A673 (cell line): ENCODE measurements at regions not wholly inside any gene's neighbourhood (a gene's known extent, or its start where the extent isn't known, plus 50 kb on each side); places are given as distances from the start of the nearest gene placed in this dataset.

Experiments used
- BruUV-seq: library from RNA; stranded (reverse); fragments of 400-500 nt; replicated peaks from 2 replicates; lab custom pipeline; 2021; lab: Mats Ljungman, UMichigan
- CTCF ChIA-PET: fragments of 300-600 bp; sonication (Branson Sonifier 250); formaldehyde crosslinking; loops from one replicate; lab custom pipeline; 2022; ENCODE audit warnings: antibody characterized with exemption; lab: Charles Lee
- POLR2A ChIA-PET: fragments of 300-600 bp; sonication (Branson Sonifier 250); formaldehyde crosslinking; loops from one replicate; lab custom pipeline; 2022; ENCODE audit warnings: antibody characterized with exemption; ENCODE audit not compliant: low non-redundant PET; lab: Charles Lee
- DNase-seq: peaks from one replicate; pipeline ENCODE4 v3.0.0-alpha.2; 2015; ENCODE audit warnings: low spot score
- H3K27ac ChIP-seq: fragments of 200-600 bp; sonication (generic); 2 replicates; pipeline ENCODE4 v1.5.1; 2016; ENCODE audit warnings: mixed run types, low read depth, mild to moderate bottlenecking, mixed read lengths, antibody characterized with exemption, low read length; ENCODE audit not compliant: poor library complexity, severe bottlenecking
- H3K27me3 ChIP-seq: fragments of 200-600 bp; sonication (generic); replicated peaks from 2 replicates; pipeline ENCODE4 v1.6.1; 2017; ENCODE audit warnings: mixed run types, low read depth, mild to moderate bottlenecking, mixed read lengths, antibody characterized with exemption, low read length; ENCODE audit not compliant: insufficient read depth, poor library complexity
- H3K36me3 ChIP-seq: fragments of 200-600 bp; sonication (generic); 2 replicates; pipeline ENCODE4 v1.6.1; 2016; ENCODE audit warnings: mixed run types, mild to moderate bottlenecking, mixed read lengths, antibody characterized with exemption, low read length; ENCODE audit not compliant: insufficient read depth, poor library complexity, severe bottlenecking
- H3K4me1 ChIP-seq: fragments of 200-600 bp; sonication (generic); 2 replicates; pipeline ENCODE4 v1.6.1; 2017; ENCODE audit warnings: mixed run types, mild to moderate bottlenecking, mixed read lengths, antibody characterized with exemption, low read length; ENCODE audit not compliant: insufficient read depth, poor library complexity, severe bottlenecking
- H3K4me3 ChIP-seq: fragments of 200-600 bp; sonication (generic); 2 replicates; pipeline ENCODE4 v1.5.1; 2016; ENCODE audit warnings: low read depth, mixed run types, mild to moderate bottlenecking, mixed read lengths, low read length; ENCODE audit not compliant: poor library complexity, severe bottlenecking
- H3K9me3 ChIP-seq: fragments of 200-600 bp; sonication (generic); 2 replicates; pipeline ENCODE4 v1.6.1; 2016; ENCODE audit warnings: mixed run types, low read depth, mild to moderate bottlenecking, mixed read lengths, antibody characterized with exemption, low read length; ENCODE audit not compliant: poor library complexity, severe bottlenecking
- EZH2 ChIP-seq: fragments of 200-600 bp; sonication (generic); IDR thresholded peaks from 2 replicates; pipeline ENCODE4 v1.6.1; 2017; ENCODE audit warnings: borderline replicate concordance, low read depth, mild to moderate bottlenecking, mixed read lengths, antibody characterized with exemption, low read length; ENCODE audit not compliant: poor library complexity, severe bottlenecking
- intact Hi-C: fragments of 100-400 bp; cut with micrococcal nuclease; formaldehyde crosslinking; loops from one replicate; pipeline ENCODE4 v1.10.0; 2022; ENCODE audit not compliant: unreplicated experiment
- TF ChIP-seq, protein P1 (sequence below): fragments of 300-800, 200-600 bp; sonication (generic); conservative IDR thresholded peaks from 2 replicates; pipeline ENCODE4 v1.5.1; 2017; ENCODE audit warnings: low read depth, mild to moderate bottlenecking, antibody characterized with exemption, low read length, moderate library complexity, mixed read lengths

DNA sequence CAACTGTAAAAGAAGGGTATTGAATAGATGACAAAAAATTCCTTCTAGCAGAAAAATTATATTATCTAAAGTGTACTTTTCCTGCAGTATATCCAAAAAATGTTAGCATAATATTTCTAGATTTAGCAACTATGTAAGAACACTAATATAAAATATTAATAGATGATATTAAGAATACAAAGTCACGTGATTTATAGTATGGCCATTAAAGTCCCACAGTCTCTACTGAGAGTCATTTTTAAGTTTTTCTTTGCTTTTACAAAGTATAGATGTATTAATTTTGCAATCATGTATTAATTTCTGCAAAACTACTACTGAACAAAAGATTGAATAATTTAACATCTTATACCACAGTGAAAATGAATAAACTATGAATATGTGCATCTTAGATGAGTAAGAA lies 94.9 kb downstream of the ZWINT start:
- Histone ChIP-seq H3K27ac (no peak overlapping the region), H3K4me1 (no peaks in the 10 kb centered on the region), H3K9me3 (peaks cover 8% of the 10 kb centered on the region), H3K27me3 (no peaks in the 10 kb centered on the region), H3K4me3 (no peak overlapping the region), H3K36me3 (no peaks in the 10 kb centered on the region)
- intact Hi-C loops = no loop called here
- ChIA-PET POLR2A (no interaction called here), CTCF (no interaction called here)
- BruUV-seq = no TSS peak
- TF ChIP-seq EZH2 = no peak
- TF ChIP-seq, protein P1, sequence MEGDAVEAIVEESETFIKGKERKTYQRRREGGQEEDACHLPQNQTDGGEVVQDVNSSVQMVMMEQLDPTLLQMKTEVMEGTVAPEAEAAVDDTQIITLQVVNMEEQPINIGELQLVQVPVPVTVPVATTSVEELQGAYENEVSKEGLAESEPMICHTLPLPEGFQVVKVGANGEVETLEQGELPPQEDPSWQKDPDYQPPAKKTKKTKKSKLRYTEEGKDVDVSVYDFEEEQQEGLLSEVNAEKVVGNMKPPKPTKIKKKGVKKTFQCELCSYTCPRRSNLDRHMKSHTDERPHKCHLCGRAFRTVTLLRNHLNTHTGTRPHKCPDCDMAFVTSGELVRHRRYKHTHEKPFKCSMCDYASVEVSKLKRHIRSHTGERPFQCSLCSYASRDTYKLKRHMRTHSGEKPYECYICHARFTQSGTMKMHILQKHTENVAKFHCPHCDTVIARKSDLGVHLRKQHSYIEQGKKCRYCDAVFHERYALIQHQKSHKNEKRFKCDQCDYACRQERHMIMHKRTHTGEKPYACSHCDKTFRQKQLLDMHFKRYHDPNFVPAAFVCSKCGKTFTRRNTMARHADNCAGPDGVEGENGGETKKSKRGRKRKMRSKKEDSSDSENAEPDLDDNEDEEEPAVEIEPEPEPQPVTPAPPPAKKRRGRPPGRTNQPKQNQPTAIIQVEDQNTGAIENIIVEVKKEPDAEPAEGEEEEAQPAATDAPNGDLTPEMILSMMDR = no peak
- no peak for DNase-seq

DNA sequence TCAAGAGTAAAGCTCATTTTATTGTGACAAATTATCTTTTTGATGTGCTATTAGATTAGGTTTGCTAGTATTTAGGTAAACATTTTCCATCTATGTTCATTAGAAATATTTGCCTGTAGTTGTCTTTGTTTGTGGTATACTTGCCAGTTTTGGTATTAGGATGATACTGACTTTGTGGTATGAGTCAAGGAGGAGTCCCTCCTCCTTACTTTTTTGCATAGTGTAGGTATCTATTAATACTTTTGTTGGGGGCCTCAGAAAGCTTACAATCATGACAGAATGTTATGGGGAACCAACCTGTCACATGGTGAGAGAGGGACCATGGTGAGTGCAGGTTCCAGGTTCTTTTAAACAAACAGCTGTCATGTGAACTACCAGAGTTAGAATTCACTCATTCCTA lies 102.1 kb downstream of the ZWINT start:
- TF ChIP-seq, protein P1 = no peak
- TF ChIP-seq EZH2 = no peak
- DNase-seq = no peak
- intact Hi-C loops = no loop called here
- no TSS peak for BruUV-seq
- no peaks in the 10 kb centered on the region for H3K27me3 ChIP-seq
- H3K9me3 ChIP-seq = peaks cover 36% of the 10 kb centered on the region
- H3K4me1 ChIP-seq = no peaks in the 10 kb centered on the region
- no peak overlapping the region for H3K27ac ChIP-seq
- CTCF ChIA-PET = no interaction called here
- POLR2A ChIA-PET = no interaction called here
- no peak overlapping the region for H3K4me3 ChIP-seq
- H3K36me3 ChIP-seq = no peaks in the 10 kb centered on the region

DNA sequence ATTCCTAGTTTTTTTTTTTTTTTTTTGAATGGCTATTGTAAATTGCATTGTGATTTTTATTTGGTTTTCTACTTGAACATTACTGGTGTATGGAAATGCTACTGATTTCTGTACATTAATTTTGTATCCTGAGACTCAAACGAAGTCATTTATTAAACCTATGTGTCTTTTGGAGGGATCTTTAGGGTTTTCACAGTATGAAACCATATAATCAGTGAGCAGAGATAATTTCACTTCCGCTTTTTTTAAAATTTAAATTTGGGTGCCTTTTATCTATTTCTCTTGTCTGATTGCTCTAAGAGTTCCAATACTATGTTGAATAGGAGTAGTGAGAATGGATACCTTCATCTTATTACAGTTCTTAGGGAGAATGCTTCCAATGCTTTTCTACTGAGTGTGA lies 102.7 kb downstream of the ZWINT start:
- intact Hi-C loops = no loop called here
- POLR2A ChIA-PET = no interaction called here

More for the DNA sequence above, 102.7 kb downstream of the ZWINT start:
- Histone ChIP-seq H3K36me3 (no peaks in the 10 kb centered on the region), H3K9me3 (peaks cover 41% of the 10 kb centered on the region), H3K4me3 (no peak overlapping the region), H3K27me3 (no peaks in the 10 kb centered on the region), H3K4me1 (no peaks in the 10 kb centered on the region), H3K27ac (no peak overlapping the region)
- TF ChIP-seq, protein P1 = no peak
- no peak for TF ChIP-seq EZH2
- no TSS peak for BruUV-seq
- CTCF ChIA-PET = no interaction called here
- no peak for DNase-seq
